Muscle of arm (tissue), 1 donor: ENCODE measurements at regions not wholly inside any gene's neighbourhood (a gene's known extent, or its start where the extent isn't known, plus 50 kb on each side); places are given as distances from the start of the nearest gene placed in this dataset.
"Not testable (repeated sequence)": the region's sequence is repeated elsewhere in the genome, so short reads cannot be mapped to it uniquely, and the experiment has no call there.

Source experiments
- DNase-seq: peaks from one replicate; pipeline ENCODE4 v3.0.0-alpha.2; 2013

GRCh38 chr11:34830648-34831047 lies 85.5 kb downstream of the APIP start:
- no peak for DNase-seq

DNA sequence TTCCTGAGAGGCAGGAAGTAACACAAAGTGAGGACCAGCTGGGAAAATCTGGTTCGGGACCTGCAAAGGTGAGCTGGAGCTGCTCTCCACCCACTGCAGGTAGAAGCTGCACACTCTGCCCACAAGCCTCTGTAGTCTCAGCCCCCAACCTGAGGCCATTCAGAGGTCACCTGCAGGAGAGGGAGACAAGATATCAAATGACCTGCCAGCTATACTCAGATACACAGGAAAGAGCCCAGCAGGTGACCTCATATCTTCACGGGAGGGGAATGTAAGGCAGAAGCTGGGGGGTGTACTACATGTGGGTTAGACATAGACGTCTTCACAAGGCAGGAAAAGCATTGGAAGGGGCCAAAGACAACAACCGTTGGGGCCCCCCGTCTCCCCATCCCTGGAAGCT lies 86.1 kb downstream of the APIP start:
- no peak for DNase-seq

GRCh38 chr11:34827228-34827627 lies 89.0 kb downstream of the APIP start:
- DNase-seq: no peak

GRCh38 chr11:34826384-34826726 lies 89.8 kb downstream of the APIP start:
- DNase-seq: no peak

- DNase-seq: no peak
These were observed 90.4 kb downstream of the APIP start for GRCh38 chr11:34825670-34826383.

- no peak for DNase-seq
These were observed 90.9 kb downstream of the APIP start for GRCh38 chr11:34825315-34825669.

DNA sequence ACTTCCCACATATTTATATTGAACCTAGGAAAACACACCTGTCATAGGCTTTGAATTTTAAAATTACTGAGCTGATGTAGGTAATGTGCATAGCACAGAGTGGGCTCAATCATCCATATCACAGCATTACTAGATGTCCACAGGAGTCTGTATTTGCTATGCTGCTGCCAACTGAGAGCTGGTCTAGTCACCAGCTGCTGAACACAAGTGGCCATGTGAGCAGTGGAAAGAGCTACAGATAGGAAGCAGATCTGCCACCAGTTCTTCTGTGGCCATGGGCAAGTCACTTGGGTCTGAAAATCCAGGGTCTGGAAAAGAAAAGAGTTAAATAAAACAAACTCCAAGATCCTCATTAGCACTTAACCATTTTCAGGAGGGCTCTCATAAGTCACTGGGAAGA lies 91.8 kb downstream of the APIP start:
- no peak for DNase-seq

GRCh38 chr11:34823639-34824038 lies 92.5 kb downstream of the APIP start:
- no peak for DNase-seq

- no peak for DNase-seq
These were observed 93.0 kb downstream of the APIP start for GRCh38 chr11:34823197-34823596.

DNA sequence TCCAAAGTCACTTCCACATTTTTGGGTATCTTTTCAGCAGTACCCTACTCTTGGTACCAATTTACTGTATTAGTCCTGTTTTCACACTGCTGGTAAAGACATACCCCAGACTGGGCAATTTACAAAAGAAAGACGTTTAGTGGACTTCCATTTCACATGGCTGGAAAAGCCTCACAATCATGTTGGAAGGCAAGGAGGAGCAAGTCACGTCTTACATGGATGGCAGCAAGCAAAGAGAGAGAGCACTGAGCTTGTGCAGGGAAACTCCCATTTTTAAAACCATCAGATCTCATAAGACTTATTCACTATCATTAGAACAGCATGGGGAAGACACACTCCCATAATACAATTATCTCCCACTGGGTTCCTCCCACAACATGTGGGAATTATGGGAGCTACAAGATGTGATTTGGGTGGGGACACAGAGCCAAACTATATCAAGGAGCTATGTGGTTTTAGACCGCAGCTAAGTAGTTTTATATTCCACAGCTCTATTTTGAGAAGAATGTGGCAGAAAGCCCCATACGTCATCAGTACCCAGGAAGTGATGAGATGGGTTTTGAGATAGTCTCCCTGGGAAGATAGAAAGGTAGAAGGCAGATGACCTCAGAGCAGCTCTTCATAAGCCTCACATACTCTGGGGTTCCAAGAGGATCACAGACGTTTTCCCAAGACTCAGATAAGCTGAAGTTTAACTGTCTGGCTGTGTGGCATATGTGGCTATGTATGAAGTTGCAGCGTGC lies 96.3 kb downstream of the APIP start:
- no peak for DNase-seq

- not testable (repeated sequence) for DNase-seq
These were observed 98.4 kb downstream of the APIP start for GRCh38 chr11:34817812-34818211.

DNA sequence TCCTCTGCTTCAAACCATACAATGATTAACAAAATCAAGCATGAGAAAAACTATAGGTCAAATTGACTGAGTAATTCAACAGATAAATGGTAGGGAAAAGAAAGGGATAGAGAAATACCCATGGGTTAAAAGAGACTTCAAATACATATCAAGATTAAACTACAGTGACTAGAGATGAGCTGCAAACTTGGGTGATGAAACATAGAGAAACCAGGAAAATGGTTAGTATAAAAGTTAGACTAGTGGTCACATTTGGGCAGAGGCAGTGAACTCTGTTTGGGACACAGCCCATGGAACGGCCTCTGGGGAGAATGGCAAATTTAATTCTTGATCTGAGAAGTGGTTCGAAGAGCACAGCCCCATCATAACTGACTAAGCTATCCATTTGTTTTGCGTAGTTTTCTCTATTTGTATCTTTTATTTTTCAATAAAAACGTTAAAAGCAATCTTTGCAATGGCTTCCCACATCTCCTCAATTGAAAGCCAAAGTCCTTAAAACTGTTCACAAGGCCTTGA lies 99.4 kb downstream of the APIP start:
- DNase-seq: no peak

GRCh38 chr11:34812905-34813576 lies 103.1 kb downstream of the APIP start:
- no peak for DNase-seq

DNA sequence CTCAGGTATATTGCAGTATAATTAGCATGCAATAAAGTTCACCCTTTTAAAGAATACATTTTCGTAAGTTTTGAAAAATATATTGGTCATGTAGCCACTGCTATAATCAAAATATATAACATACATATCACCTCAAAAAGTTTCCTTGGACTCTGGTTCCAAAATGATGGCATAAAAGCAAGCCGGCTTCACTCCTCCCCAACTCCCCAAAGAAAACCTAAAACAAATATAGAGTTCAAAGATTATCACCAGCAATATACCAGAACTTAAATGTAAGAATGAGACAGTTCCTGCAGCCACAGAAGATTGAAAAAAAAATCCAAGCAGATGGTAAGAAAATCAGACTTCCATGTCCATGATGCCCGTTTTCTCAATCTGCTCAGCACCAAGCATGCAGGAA lies 104.3 kb downstream of the APIP start:
- no peak for DNase-seq

GRCh38 chr11:34810107-34810562 lies 106.0 kb downstream of the APIP start:
- no peak for DNase-seq

- DNase-seq: no peak
These were observed 106.7 kb downstream of the APIP start for GRCh38 chr11:34809191-34810106.

GRCh38 chr11:34806875-34807274 lies 109.3 kb downstream of the APIP start:
- no peak for DNase-seq

DNA sequence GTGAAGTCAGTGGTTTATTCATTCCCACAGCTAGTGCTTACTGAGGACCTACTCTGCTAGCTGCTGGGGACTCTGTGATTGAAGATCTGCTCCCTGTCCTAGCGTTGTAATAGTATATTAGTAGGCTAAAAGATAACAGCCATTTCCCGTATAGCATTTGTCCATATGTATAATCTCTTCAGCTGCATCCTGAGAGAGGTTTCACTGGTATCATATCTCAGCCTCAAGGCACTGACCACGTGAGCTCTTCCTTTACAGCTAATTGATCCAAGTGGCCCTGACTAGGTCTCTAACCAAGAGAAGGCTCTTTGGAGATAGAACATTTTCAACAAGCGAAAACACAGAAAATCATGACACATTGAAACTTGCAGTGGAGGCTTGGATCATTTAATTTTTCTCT lies 110.2 kb downstream of the APIP start:
- DNase-seq: no peak

- DNase-seq: no peak
These were observed 116.3 kb downstream of the APIP start for GRCh38 chr11:34799848-34800247.

DNA sequence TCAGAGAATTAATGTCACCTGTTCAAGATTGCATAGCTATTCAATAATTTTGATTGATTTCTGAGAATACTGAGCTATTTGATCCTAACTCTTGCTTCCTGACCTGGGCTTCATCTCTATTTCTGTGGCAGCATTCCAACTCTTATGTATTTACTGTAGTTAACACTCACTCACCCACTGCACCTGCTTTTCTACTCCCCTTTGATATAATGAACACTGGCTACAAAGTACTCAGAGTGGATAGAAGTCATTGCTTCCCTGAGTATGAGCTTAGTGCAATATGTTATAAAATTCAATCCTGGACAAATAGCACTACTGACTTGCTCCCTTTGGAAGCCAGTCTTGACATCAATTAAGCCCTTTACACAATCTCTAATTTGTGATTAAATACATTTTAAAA lies 117.2 kb downstream of the APIP start:
- DNase-seq: no peak

DNA sequence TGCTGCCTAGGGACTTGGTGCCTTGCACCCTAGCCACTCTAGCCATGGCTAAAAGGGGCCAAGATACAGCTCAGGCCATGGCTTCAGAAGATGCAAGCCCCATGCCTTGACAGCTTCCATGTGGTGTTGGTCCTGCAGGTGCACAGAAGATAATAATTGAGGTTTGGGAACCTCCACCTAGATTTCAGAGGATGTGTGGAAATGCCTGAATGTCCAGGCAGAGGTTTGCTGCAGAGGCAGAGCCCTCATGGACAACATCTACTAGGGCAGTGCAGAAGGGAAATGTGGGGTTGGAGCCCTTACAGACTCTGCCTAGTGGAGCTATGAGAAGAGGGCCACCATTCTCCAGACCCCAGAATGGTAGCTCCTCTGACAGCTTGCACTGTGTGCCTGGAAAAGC lies 118.7 kb downstream of the APIP start:
- not testable (repeated sequence) for DNase-seq

DNA sequence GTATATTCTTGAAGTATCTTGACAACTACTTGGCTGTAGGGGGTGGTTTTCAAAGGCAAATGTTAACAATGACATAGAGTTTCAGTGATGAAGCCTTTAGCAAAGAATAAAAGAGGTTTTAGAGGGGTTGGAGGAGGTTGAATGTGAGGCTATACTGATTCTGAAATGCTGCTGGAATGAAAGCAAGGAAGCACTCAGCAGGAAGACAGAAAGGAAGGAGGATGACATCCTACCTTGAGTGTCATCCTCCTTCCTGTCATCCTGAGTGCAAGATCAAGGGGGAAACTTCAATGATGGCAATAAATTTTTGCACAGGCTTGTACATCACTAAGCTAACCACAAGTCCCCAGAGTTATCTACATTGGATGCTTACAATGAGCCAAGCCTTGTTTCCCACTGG lies 120.5 kb downstream of the APIP start:
- no peak for DNase-seq
